ENCODE measurements at regions not wholly inside any gene's neighbourhood (a gene's known extent, or its start where the extent isn't known, plus 50 kb on each side); places are given as distances from the start of the nearest gene placed in this dataset.

DNA sequence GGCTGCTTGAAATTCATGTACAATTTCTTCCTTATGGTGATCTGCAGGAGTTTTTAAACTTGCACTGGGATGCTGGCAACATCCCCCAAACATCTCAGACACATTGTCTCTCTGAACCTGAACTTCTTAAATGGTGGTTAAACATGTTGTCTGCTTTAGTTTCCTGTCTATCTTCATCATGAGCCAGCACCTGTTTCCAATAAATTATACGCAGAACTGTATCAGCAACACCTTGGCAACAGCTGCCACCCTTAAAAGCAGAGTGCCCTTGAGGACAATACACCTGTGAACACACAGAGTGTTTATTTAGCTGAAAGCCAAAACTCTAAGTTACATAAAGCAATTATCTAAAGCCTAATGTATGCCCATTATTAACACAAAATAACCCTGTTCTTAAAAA lies 242.9 kb downstream of the WNT5A start:
- no peak for TF ChIP-seq FOSL2 (IDR thresholded peaks at IDR 0.05)
- no peak for TF ChIP-seq FOSL2 (CRISPR knock-in tag; IDR thresholded peaks at IDR 0.05)
- no peak for TF ChIP-seq JUNB (IDR thresholded peaks at IDR 0.05)
- TF ChIP-seq, protein P1, sequence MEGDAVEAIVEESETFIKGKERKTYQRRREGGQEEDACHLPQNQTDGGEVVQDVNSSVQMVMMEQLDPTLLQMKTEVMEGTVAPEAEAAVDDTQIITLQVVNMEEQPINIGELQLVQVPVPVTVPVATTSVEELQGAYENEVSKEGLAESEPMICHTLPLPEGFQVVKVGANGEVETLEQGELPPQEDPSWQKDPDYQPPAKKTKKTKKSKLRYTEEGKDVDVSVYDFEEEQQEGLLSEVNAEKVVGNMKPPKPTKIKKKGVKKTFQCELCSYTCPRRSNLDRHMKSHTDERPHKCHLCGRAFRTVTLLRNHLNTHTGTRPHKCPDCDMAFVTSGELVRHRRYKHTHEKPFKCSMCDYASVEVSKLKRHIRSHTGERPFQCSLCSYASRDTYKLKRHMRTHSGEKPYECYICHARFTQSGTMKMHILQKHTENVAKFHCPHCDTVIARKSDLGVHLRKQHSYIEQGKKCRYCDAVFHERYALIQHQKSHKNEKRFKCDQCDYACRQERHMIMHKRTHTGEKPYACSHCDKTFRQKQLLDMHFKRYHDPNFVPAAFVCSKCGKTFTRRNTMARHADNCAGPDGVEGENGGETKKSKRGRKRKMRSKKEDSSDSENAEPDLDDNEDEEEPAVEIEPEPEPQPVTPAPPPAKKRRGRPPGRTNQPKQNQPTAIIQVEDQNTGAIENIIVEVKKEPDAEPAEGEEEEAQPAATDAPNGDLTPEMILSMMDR (IDR thresholded peaks at IDR 0.05) = no peak
- TF ChIP-seq, protein P2, sequence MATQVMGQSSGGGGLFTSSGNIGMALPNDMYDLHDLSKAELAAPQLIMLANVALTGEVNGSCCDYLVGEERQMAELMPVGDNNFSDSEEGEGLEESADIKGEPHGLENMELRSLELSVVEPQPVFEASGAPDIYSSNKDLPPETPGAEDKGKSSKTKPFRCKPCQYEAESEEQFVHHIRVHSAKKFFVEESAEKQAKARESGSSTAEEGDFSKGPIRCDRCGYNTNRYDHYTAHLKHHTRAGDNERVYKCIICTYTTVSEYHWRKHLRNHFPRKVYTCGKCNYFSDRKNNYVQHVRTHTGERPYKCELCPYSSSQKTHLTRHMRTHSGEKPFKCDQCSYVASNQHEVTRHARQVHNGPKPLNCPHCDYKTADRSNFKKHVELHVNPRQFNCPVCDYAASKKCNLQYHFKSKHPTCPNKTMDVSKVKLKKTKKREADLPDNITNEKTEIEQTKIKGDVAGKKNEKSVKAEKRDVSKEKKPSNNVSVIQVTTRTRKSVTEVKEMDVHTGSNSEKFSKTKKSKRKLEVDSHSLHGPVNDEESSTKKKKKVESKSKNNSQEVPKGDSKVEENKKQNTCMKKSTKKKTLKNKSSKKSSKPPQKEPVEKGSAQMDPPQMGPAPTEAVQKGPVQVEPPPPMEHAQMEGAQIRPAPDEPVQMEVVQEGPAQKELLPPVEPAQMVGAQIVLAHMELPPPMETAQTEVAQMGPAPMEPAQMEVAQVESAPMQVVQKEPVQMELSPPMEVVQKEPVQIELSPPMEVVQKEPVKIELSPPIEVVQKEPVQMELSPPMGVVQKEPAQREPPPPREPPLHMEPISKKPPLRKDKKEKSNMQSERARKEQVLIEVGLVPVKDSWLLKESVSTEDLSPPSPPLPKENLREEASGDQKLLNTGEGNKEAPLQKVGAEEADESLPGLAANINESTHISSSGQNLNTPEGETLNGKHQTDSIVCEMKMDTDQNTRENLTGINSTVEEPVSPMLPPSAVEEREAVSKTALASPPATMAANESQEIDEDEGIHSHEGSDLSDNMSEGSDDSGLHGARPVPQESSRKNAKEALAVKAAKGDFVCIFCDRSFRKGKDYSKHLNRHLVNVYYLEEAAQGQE (IDR thresholded peaks at IDR 0.05) = no peak
- TF ChIP-seq POLR2A (IDR thresholded peaks at IDR 0.05; ENCODE audit: low read length) = no peak
- TF ChIP-seq ESRRA (IDR thresholded peaks at IDR 0.05; ENCODE audit: borderline replicate concordance, low read length) = no peak
- TF ChIP-seq CBX2 (IDR thresholded peaks at IDR 0.05; ENCODE audit: borderline replicate concordance, low read depth) = no peak
- TF ChIP-seq CEBPB (IDR thresholded peaks at IDR 0.05) = no peak
- TF ChIP-seq RFX5 (IDR thresholded peaks at IDR 0.05) = no peak
